ENCODE measurements at regions not wholly inside any gene's neighbourhood (a gene's known extent, or its start where the extent isn't known, plus 50 kb on each side); places are given as distances from the start of the nearest gene placed in this dataset.

GRCh38 chr20:6632187-6632586 is 135.3 kb upstream of the BMP2 start:
- H3K36me3 ChIP-seq (ENCODE audit: control insufficient read depth in 1 of 2, insufficient read depth in 2 of 2, low read length in 2 of 2): no peaks in the 10 kb centered on the region
- H3K4me3 ChIP-seq (replicated peaks in 1 of 2; ENCODE audit: low read depth in 1 of 2, low read length in 2 of 2): no peak overlapping the region
- ChIA-PET CTCF (no interaction called here), RAD21 (ENCODE audit: low non-redundant PET in 1 of 2, low total read pairs in 2 of 2, uncharacterized antibody in 2 of 2, unreplicated experiment in 2 of 2) (no interaction called here), POLR2A (no interaction called here)
- ATAC-seq (no peak), DNase-seq (ENCODE audit: low read depth, low spot score) (no peak)
- no peaks in the 10 kb centered on the region for H3K9me2 ChIP-seq (ENCODE audit: insufficient read depth)
- H3K79me2 ChIP-seq (ENCODE audit: insufficient read depth, low read length): no peaks in the 10 kb centered on the region
- no peak overlapping the region for H3K4me2 ChIP-seq (ENCODE audit: low read length)
- no peak overlapping the region for H3K9ac ChIP-seq (ENCODE audit: low read length)
- H4K20me1 ChIP-seq (ENCODE audit: insufficient read depth): no peaks in the 10 kb centered on the region
- BruUV-seq (replicated peaks): no TSS peak
- no peak overlapping the region for H2AFZ ChIP-seq (ENCODE audit: low read depth, low read length, poor library complexity, severe bottlenecking)
- no peaks in the 10 kb centered on the region for H3K4me1 ChIP-seq (ENCODE audit: control insufficient read depth in 1 of 2, insufficient read depth in 2 of 2, low read length in 2 of 2)
- H3K27ac ChIP-seq (ENCODE audit: low read depth, low read length): no peak overlapping the region
- peaks cover 3 to 4% of the 10 kb centered on the region in 2 experiments; a peak in 1 of 4 replicates for H3K9me3 ChIP-seq (ENCODE audit: control insufficient read depth in 1 of 2, insufficient read depth in 1 of 2, low read depth in 1 of 2, low read length in 2 of 2)
- H3K27me3 ChIP-seq (ENCODE audit: insufficient read depth, low read length): no peaks in the 10 kb centered on the region
- intact Hi-C loops (cut with micrococcal nuclease): no loop called here
- TF ChIP-seq EZH2phosphoT487 (IDR thresholded peaks at IDR 0.05; ENCODE audit: borderline replicate concordance): no peak
- TF ChIP-seq POLR2A (IDR thresholded peaks at IDR 0.05; ENCODE audit: borderline replicate concordance, extremely low read depth, insufficient read depth, insufficient read length): no peak
- no peak for TF ChIP-seq MAX (IDR thresholded peaks at IDR 0.05)
- TF ChIP-seq ELF1 (IDR thresholded peaks at IDR 0.05; ENCODE audit: borderline replicate concordance, low read depth): no peak

- Histone ChIP-seq H3K4me3 (replicated peaks in 1 of 2; ENCODE audit: low read depth in 1 of 2, low read length in 2 of 2) (no peak overlapping the region), H3K27me3 (ENCODE audit: insufficient read depth, low read length) (no peaks in the 10 kb centered on the region), H2AFZ (ENCODE audit: low read depth, low read length, poor library complexity, severe bottlenecking) (no peak overlapping the region), H3K9ac (ENCODE audit: low read length) (no peak overlapping the region), H3K36me3 (ENCODE audit: control insufficient read depth in 1 of 2, insufficient read depth in 2 of 2, low read length in 2 of 2) (no peaks in the 10 kb centered on the region), H3K9me2 (ENCODE audit: insufficient read depth) (no peaks in the 10 kb centered on the region), H3K27ac (ENCODE audit: low read depth, low read length) (no peak overlapping the region), H3K4me2 (ENCODE audit: low read length) (no peak overlapping the region), H3K79me2 (ENCODE audit: insufficient read depth, low read length) (no peaks in the 10 kb centered on the region), H3K9me3 (ENCODE audit: control insufficient read depth in 1 of 2, insufficient read depth in 1 of 2, low read depth in 1 of 2, low read length in 2 of 2) (peaks cover 3 to 4% of the 10 kb centered on the region in 2 experiments; a peak in 1 of 4 replicates), H4K20me1 (ENCODE audit: insufficient read depth) (no peaks in the 10 kb centered on the region), H3K4me1 (ENCODE audit: control insufficient read depth in 1 of 2, insufficient read depth in 2 of 2, low read length in 2 of 2) (no peaks in the 10 kb centered on the region)
- ATAC-seq (no peak), DNase-seq (ENCODE audit: low read depth, low spot score) (no peak)
- RAD21 ChIA-PET (ENCODE audit: low non-redundant PET in 1 of 2, low total read pairs in 2 of 2, uncharacterized antibody in 2 of 2, unreplicated experiment in 2 of 2): no interaction called here
- CTCF ChIA-PET: interaction anchor here (0.9 kb wide), 1 partner anchor 47 kb away, joined by 3 read pairs; no protein-coding TSS in a partner anchor
- no TSS peak for BruUV-seq (replicated peaks)
- intact Hi-C loops (cut with micrococcal nuclease): no loop called here
- TF ChIP-seq YY1 (IDR thresholded peaks at IDR 0.05; ENCODE audit: extremely low read depth, insufficient replicate concordance, low read depth, low read length) (no peak), ZFX (IDR thresholded peaks at IDR 0.05) (no peak), SIN3A (IDR thresholded peaks at IDR 0.05; ENCODE audit: low read depth) (no peak), ZBTB33 (IDR thresholded peaks at IDR 0.05; ENCODE audit: extremely low read depth, insufficient replicate concordance, low read length) (no peak)
- POLR2A ChIA-PET: interaction anchor here (1.1 kb wide), 1 partner anchor 18 kb away, joined by 3 read pairs; no protein-coding TSS in a partner anchor
Observed at GRCh38 chr20:6630514-6630913, 137.0 kb upstream of the BMP2 start.

Measured in HCT116 (cell line).